ENCODE measurements at regions not wholly inside any gene's neighbourhood (a gene's known extent, or its start where the extent isn't known, plus 50 kb on each side); places are given as distances from the start of the nearest gene placed in this dataset.

- FAIRE-seq (no peak), DNase-seq (ENCODE audit: low spot score in 2 of 2) (no peak)
Measured at GRCh38 chr6:2435323-2435722, 189.9 kb upstream of the GMDS start.

GRCh38 chr6:2434912-2435311 is 189.5 kb upstream of the GMDS start:
- DNase-seq (ENCODE audit: low spot score in 2 of 2) (no peak), FAIRE-seq (no peak)

GRCh38 chr6:2434116-2434515 is 188.7 kb upstream of the GMDS start:
- DNase-seq (ENCODE audit: low spot score in 2 of 2): no peak
- FAIRE-seq: no peak

- no peak for FAIRE-seq
- DNase-seq (ENCODE audit: low spot score in 2 of 2): no peak
Measured at GRCh38 chr6:2433711-2434110, 188.3 kb upstream of the GMDS start.

GRCh38 chr6:2433266-2433665 is 187.9 kb upstream of the GMDS start:
- DNase-seq (ENCODE audit: low spot score in 2 of 2) (no peak), FAIRE-seq (no peak)

GRCh38 chr6:2432292-2432691 is 186.9 kb upstream of the GMDS start:
- DNase-seq (ENCODE audit: low spot score in 2 of 2) (no peak), FAIRE-seq (no peak)

- FAIRE-seq: no peak
- DNase-seq (ENCODE audit: low spot score in 2 of 2): no peak
Measured at GRCh38 chr6:2430612-2431011, 185.2 kb upstream of the GMDS start.

GRCh38 chr6:2429460-2429859 is 184.1 kb upstream of the GMDS start:
- FAIRE-seq (no peak), DNase-seq (ENCODE audit: low spot score in 2 of 2) (no peak)

GRCh38 chr6:2429032-2429431 is 183.6 kb upstream of the GMDS start:
- DNase-seq (ENCODE audit: low spot score in 2 of 2) (no peak), FAIRE-seq (no peak)

- FAIRE-seq (no peak), DNase-seq (ENCODE audit: low spot score in 2 of 2) (no peak)
Measured at GRCh38 chr6:2426561-2427340, 181.3 kb upstream of the GMDS start.

GRCh38 chr6:2416128-2416712 is 170.8 kb upstream of the GMDS start:
- FAIRE-seq (no peak), DNase-seq (ENCODE audit: low spot score in 2 of 2) (no peak)

- no peak for FAIRE-seq
- DNase-seq (ENCODE audit: low spot score in 2 of 2): no peak
Measured at GRCh38 chr6:2414885-2415547, 169.6 kb upstream of the GMDS start.

- DNase-seq (ENCODE audit: low spot score in 2 of 2) (no peak), FAIRE-seq (no peak)
Measured at GRCh38 chr6:2412731-2413130, 167.3 kb upstream of the GMDS start.

- FAIRE-seq (no peak), DNase-seq (ENCODE audit: low spot score in 2 of 2) (no peak)
Measured at GRCh38 chr6:2410656-2411380, 165.4 kb upstream of the GMDS start.

- no peak for FAIRE-seq
- DNase-seq (ENCODE audit: low spot score in 2 of 2): no peak
Measured at GRCh38 chr6:2407525-2407924, 162.1 kb upstream of the GMDS start.

GRCh38 chr6:2404211-2404929 is 159.0 kb upstream of the GMDS start:
- FAIRE-seq (no peak), DNase-seq (ENCODE audit: low spot score in 2 of 2) (no peak)

GRCh38 chr6:2403546-2403945 is 158.1 kb upstream of the GMDS start:
- DNase-seq (ENCODE audit: low spot score in 2 of 2): no peak
- FAIRE-seq: no peak

- peak in 1 of 2 donors; percentile 15 for DNase-seq (ENCODE audit: low spot score in 2 of 2)
- no peak for FAIRE-seq
Measured at GRCh38 chr6:2396846-2397630, 151.6 kb upstream of the GMDS start.

GRCh38 chr6:2396042-2396657 is 150.7 kb upstream of the GMDS start:
- no peak for FAIRE-seq
- no peak for DNase-seq (ENCODE audit: low spot score in 2 of 2)

Measured in frontal cortex (tissue), 3 donors.